Keratinocyte (primary cell): ENCODE measurements at regions not wholly inside any gene's neighbourhood (a gene's known extent, or its start where the extent isn't known, plus 50 kb on each side); places are given as distances from the start of the nearest gene placed in this dataset.

ENCODE experiments used
- DNase-seq: peaks from one replicate; pipeline ENCODE4 v3.0.0-alpha.2; 2011; ENCODE audit warnings: low read depth, missing footprints, low spot score
- FAIRE-seq: peaks from 2 replicates; lab custom pipeline; 2011; peaks lifted over from hg19 to GRCh38; lab: Jason Lieb, UNC
- H2AFZ ChIP-seq: 2 replicates; pipeline ENCODE4 v1.6.0; 2012; ENCODE audit warnings: low read length, control low read depth, inconsistent platforms; ENCODE audit not compliant: control insufficient read depth
- H3K27ac ChIP-seq: 2 replicates; pipeline ENCODE4 v1.5.1; 2011; ENCODE audit warnings: low read length; ENCODE audit not compliant: control insufficient read depth, insufficient read depth
- H3K27me3 ChIP-seq: 3 replicates; pipeline ENCODE4 v1.6.0; 2011; ENCODE audit warnings: low read length; ENCODE audit not compliant: control insufficient read depth, insufficient read depth; ENCODE audit errors: extremely low read depth
- H3K36me3 ChIP-seq, 2 experiments: 2 replicates in 1 of 2; 3 replicates in 1 of 2; pipeline ENCODE4 v1.5.1; 2011; ENCODE audit warnings: low read length in 2 of 2, mild to moderate bottlenecking in 1 of 2; ENCODE audit not compliant: control insufficient read depth in 2 of 2, insufficient read depth in 2 of 2; ENCODE audit errors: extremely low read depth in 1 of 2
- H3K4me1 ChIP-seq: 3 replicates; pipeline ENCODE4 v1.5.1; 2011; ENCODE audit warnings: low read length; ENCODE audit not compliant: control insufficient read depth, insufficient read depth; ENCODE audit errors: extremely low read depth
- H3K4me2 ChIP-seq: 3 replicates; pipeline ENCODE4 v1.6.0; 2011; ENCODE audit warnings: low read depth, low read length; ENCODE audit not compliant: control insufficient read depth, insufficient read depth; ENCODE audit errors: extremely low read depth
- H3K4me3 ChIP-seq, 3 experiments: fragments of 200-600 bp in 1 of 3; sonication (generic) in 1 of 3; 2 replicates in 2 of 3; 3 replicates in 1 of 3; pipeline ENCODE4 v1.5.1; 2011 to 2016; ENCODE audit warnings: low read length in 3 of 3, mild to moderate bottlenecking in 3 of 3, control low read depth in 2 of 3, inconsistent platforms in 1 of 3, low read depth in 1 of 3, mixed read lengths in 1 of 3, mixed run types in 1 of 3, moderate library complexity in 1 of 3; ENCODE audit not compliant: control insufficient read depth in 2 of 3, insufficient read depth in 2 of 3; ENCODE audit errors: extremely low read depth in 1 of 3
- H3K79me2 ChIP-seq: 2 replicates; pipeline ENCODE4 v1.6.0; 2012; ENCODE audit warnings: low read length; ENCODE audit not compliant: control insufficient read depth, insufficient read depth
- H3K9ac ChIP-seq: 3 replicates; pipeline ENCODE4 v1.6.0; 2011; ENCODE audit warnings: low read length; ENCODE audit not compliant: control insufficient read depth, insufficient read depth; ENCODE audit errors: extremely low read depth
- H3K9me1 ChIP-seq: 3 replicates; pipeline ENCODE4 v1.6.0; 2011; ENCODE audit warnings: low read length; ENCODE audit not compliant: control insufficient read depth, insufficient read depth; ENCODE audit errors: extremely low read depth
- H3K9me3 ChIP-seq: 2 replicates; pipeline ENCODE4 v1.5.1; 2012; ENCODE audit warnings: low read depth, low read length; ENCODE audit not compliant: control insufficient read depth
- H4K20me1 ChIP-seq: 3 replicates; pipeline ENCODE4 v1.6.0; 2011; ENCODE audit warnings: low read length; ENCODE audit not compliant: control insufficient read depth, insufficient read depth; ENCODE audit errors: extremely low read depth
- EZH2 ChIP-seq: IDR thresholded peaks from one replicate; pipeline ENCODE4 v1.6.1; 2012; ENCODE audit warnings: inconsistent platforms, mild to moderate bottlenecking, low read length, moderate library complexity
- dilution Hi-C: fragments of 300-500 bp; cut with MboI; formaldehyde crosslinking; loops from one replicate; pipeline ENCODE4 v1.7.0; 2020; ENCODE audit warnings: low sequenced_read_pairs; ENCODE audit not compliant: extremely low pct_ligation_motif_present
- TF ChIP-seq, protein P1 (sequence below), 3 experiments: IDR thresholded peaks in 1 of 3; conservative IDR thresholded peaks in 1 of 3; optimal IDR thresholded peaks in 1 of 3; 2 replicates in 2 of 3; 3 replicates in 1 of 3; pipeline versions ENCODE3 to v1.5.1; 2011; ENCODE audit warnings: low read length in 3 of 3, mild to moderate bottlenecking in 3 of 3, moderate library complexity in 2 of 3, control low read depth in 1 of 3, inconsistent platforms in 1 of 3; ENCODE audit not compliant: insufficient read depth in 2 of 3; ENCODE audit errors: extremely low read depth in 1 of 3

DNA sequence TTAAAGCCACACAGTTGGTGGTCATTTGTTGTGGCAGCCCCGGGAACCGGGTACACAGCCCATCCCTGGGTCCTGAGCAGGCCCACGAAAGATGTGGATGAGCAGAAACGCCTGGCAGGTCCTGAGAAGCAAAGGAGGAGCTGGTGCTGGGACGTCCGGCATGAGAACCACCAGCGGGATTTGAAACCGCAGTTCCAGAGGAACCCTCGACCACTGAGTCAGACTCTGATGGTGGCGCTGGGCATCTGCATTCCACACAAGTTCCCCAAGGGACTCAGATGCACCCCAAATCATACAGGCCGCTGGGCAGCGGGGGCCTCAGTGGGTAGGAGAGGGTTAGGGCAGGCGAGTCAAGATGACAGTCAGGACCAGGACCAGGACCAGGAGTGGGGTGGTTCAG is 363.0 kb downstream of the SHANK2 start:
- Histone ChIP-seq H3K79me2 (no peaks in the 10 kb centered on the region), H3K36me3 (no peaks in the 10 kb centered on the region), H3K4me1 (no peaks in the 10 kb centered on the region), H3K9me1 (no peaks in the 10 kb centered on the region), H3K9ac (no peak overlapping the region), H2AFZ (no peak overlapping the region), H3K4me3 (no peak overlapping the region), H3K27ac (no peak overlapping the region), H3K27me3 (no peaks in the 10 kb centered on the region), H3K4me2 (no peak overlapping the region), H3K9me3 (peaks cover 6% of the 10 kb centered on the region), H4K20me1 (no peaks in the 10 kb centered on the region)
- TF ChIP-seq EZH2, result no peak
- TF ChIP-seq, protein P1, sequence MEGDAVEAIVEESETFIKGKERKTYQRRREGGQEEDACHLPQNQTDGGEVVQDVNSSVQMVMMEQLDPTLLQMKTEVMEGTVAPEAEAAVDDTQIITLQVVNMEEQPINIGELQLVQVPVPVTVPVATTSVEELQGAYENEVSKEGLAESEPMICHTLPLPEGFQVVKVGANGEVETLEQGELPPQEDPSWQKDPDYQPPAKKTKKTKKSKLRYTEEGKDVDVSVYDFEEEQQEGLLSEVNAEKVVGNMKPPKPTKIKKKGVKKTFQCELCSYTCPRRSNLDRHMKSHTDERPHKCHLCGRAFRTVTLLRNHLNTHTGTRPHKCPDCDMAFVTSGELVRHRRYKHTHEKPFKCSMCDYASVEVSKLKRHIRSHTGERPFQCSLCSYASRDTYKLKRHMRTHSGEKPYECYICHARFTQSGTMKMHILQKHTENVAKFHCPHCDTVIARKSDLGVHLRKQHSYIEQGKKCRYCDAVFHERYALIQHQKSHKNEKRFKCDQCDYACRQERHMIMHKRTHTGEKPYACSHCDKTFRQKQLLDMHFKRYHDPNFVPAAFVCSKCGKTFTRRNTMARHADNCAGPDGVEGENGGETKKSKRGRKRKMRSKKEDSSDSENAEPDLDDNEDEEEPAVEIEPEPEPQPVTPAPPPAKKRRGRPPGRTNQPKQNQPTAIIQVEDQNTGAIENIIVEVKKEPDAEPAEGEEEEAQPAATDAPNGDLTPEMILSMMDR (optimal IDR thresholded peaks at IDR 0.05 in 1 of 3, IDR thresholded peaks at IDR 0.05 in 1 of 3, conservative IDR thresholded peaks at IDR 0.05 in 1 of 3; ENCODE audit: extremely low read depth in 1 of 3, insufficient read depth in 2 of 3, low read length in 3 of 3), result no peak
- DNase-seq (no peak), FAIRE-seq (no peak)
- dilution Hi-C loops, result no loop called here

DNA sequence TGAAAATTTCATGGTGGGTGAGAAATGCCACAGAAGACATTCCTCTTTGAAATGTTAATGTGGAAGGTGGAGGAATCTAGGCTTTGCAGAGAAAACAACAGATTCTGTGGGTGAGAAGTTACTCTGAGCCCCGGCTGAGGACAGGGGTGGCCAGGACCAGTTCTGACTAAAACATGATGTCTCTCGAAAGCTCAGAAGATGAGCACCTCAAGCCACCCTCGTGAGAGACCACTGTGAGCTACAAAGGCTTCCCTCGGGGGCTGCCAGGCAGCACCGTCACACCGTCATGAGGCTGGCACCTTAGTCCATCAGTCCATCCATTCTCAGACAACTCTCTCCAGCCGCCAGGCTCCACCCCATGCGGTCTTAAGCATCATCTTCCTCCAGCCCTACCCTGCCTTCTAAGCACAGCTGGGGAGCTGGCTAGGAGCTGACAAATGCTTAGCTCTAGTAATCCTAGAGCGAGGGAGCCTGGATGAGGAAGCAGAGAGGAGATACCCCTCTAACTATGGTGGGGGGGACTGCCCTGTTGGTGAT is 360.5 kb downstream of the SHANK2 start:
- Histone ChIP-seq H3K4me3 (no peak overlapping the region), H3K9ac (no peak overlapping the region), H3K4me1 (no peaks in the 10 kb centered on the region), H3K79me2 (no peaks in the 10 kb centered on the region), H3K27ac (no peak overlapping the region), H2AFZ (no peak overlapping the region), H3K9me3 (peaks cover 4% of the 10 kb centered on the region), H3K9me1 (no peaks in the 10 kb centered on the region), H4K20me1 (no peaks in the 10 kb centered on the region), H3K4me2 (no peak overlapping the region), H3K36me3 (no peaks in the 10 kb centered on the region), H3K27me3 (no peaks in the 10 kb centered on the region)
- DNase-seq (no peak), FAIRE-seq (no peak)
- TF ChIP-seq, protein P1 (optimal IDR thresholded peaks at IDR 0.05 in 1 of 3, IDR thresholded peaks at IDR 0.05 in 1 of 3, conservative IDR thresholded peaks at IDR 0.05 in 1 of 3; ENCODE audit: extremely low read depth in 1 of 3, insufficient read depth in 2 of 3, low read length in 3 of 3), result no peak
- TF ChIP-seq EZH2, result no peak
- dilution Hi-C loops, result no loop called here
